ENCODE measurements at regions not wholly inside any gene's neighbourhood (a gene's known extent, or its start where the extent isn't known, plus 50 kb on each side); places are given as distances from the start of the nearest gene placed in this dataset.

DNA sequence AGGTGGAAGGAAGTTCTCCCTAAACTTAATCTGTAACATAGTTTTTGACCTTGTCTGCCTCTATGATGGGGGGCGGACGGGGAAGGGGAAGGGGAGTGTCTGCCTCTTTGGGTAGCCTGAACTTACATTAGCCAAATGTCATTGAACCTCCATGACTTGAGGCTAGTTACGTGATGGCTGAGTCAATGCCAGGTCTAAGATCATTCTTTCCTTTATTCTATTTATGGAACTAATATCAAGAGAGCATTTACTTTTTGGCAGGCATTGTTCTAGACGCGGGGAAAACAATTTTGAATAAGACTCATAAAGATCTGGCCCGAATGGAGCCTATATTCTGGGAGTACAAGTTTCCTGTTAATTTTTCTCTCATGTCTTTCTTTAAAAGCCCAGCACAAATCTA, 340.7 kb upstream of the C2CD4B start:
- peak overlapping the region; percentile 77; the same call in 1 of the 2 replicates for H3K27ac ChIP-seq
- TF ChIP-seq, protein P1, sequence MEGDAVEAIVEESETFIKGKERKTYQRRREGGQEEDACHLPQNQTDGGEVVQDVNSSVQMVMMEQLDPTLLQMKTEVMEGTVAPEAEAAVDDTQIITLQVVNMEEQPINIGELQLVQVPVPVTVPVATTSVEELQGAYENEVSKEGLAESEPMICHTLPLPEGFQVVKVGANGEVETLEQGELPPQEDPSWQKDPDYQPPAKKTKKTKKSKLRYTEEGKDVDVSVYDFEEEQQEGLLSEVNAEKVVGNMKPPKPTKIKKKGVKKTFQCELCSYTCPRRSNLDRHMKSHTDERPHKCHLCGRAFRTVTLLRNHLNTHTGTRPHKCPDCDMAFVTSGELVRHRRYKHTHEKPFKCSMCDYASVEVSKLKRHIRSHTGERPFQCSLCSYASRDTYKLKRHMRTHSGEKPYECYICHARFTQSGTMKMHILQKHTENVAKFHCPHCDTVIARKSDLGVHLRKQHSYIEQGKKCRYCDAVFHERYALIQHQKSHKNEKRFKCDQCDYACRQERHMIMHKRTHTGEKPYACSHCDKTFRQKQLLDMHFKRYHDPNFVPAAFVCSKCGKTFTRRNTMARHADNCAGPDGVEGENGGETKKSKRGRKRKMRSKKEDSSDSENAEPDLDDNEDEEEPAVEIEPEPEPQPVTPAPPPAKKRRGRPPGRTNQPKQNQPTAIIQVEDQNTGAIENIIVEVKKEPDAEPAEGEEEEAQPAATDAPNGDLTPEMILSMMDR (conservative IDR thresholded peaks at IDR 0.05): no peak

DNA sequence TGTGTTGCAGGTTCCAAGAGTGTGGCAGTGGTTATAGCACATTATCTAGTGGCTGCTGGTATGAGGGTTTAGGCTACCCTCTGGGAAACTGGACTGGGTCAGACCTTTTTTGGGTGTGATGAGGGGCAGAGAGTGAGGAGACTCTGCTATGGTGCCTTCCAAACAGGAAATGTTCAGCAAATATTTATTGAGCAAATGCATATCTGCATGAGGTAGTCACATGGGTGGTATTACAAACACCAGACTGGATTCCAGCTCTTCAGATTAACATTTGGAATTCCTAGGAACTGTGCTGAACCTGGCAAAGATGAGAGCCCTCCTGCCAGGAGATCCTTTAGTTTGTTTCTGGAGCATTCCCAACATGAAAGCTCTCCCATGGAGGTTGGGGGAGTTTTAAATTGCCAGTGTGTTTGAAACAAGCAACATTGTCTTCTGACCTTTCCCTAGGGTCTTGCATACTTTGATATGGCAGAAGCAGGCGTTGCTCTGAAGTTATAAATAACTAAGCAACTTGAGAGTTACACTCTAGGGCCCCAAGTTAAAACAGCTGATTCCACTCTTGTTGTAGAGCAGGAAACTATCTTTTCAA, 341.2 kb upstream of the C2CD4B start:
- TF ChIP-seq, protein P1 (conservative IDR thresholded peaks at IDR 0.05): no peak
- TF ChIP-seq ZFX (IDR thresholded peaks at IDR 0.05): no peak
- peak overlapping the region; percentile 77; the same call in 1 of the 2 replicates for H3K27ac ChIP-seq

DNA sequence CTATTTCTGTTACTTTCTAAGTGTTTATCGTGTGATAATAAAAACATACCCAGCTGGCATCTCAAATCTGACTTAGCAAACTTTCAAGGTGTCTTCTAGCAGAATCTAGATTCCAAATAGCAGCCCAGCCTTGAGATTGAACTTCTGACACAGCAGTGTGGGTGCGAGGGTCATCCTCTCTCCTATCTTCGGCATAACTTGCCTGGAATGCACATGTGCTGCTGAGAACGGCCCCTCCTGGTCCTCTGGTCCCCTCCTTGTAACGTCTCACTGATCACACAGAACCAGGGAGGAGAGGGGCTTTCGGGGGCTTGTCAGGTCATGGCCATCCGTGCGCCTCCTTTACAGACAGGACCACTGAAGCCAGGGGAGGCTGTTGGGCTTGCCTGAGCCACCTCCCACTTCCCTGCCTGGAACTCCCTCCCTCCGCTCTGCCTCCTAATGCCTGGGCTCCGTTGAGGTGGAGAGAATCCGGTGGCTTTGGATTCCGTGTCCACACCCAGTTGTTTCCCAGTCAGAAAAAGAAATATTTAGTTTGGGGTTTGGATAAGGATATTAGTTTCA, 344.4 kb upstream of the C2CD4B start:
- TF ChIP-seq, protein P1 (conservative IDR thresholded peaks at IDR 0.05): no peak
- no peak for TF ChIP-seq ZFX (IDR thresholded peaks at IDR 0.05)

DNA sequence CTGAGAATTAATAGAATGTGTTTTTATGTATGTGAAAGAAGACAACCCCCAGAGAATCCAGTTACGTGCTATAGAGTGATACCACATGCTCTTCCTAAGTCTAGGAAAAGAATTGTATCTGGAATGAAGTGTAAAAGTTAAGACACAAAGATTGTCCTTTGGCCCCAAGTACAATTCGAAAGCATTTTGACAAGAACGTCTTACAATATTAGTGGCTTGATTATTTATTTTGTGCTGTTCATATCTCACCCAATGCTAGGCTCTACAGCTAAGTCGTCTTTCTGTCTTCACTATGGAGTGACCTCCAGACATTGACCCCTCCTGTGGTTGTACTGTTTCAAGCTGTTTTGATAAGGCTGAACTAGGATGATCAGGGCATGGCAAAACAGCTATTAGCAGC, 345.7 kb upstream of the C2CD4B start:
- no peak overlapping the region for H3K27ac ChIP-seq
- TF ChIP-seq, protein P1 (conservative IDR thresholded peaks at IDR 0.05): no peak
- no peak for TF ChIP-seq ZFX (IDR thresholded peaks at IDR 0.05)

More for the DNA sequence above, 344.4 kb upstream of the C2CD4B start:
- H3K27ac ChIP-seq: no peak overlapping the region

DNA sequence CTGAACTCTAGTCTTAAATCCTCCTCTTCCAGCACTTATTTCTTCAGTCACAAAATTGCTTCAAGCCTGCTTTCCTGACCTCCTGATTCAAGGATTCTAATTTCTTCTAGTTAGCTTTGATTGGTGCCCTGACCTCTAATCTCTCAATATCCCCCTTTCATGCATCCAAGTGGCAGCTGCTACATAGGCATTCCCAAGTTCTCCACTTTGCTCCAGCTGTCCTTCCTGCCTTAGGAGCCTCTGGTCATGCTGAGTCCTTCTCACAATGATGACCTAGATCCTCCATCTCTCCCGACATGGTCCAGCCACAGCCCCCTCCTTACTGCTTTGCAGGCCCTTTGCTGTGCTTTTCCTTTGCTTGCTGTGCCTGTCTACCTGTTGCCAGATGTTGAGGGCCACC, 347.8 kb upstream of the C2CD4B start:
- TF ChIP-seq, protein P1 (conservative IDR thresholded peaks at IDR 0.05): no peak
- no peak for TF ChIP-seq ZFX (IDR thresholded peaks at IDR 0.05)
- peak overlapping the region; percentile 66 for H3K27ac ChIP-seq

DNA sequence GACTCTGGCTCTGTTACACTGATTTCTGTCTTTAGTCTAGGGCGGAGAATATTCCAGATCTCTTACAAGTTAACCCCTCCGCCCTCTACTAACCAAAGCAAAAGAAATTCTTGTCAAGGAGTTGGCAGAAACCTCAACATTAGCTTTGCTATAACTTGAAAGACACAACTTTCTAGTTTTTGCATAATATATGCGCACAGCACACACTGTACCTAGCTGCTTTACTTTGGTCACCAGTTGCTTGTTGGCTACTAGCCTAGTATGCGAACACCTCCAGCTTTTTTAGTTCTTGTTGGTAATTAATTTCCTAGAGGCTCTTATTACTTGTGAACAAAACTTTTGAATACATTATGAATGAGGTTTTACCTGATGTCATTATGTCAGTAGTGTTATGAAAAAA, 348.8 kb upstream of the C2CD4B start:
- peak overlapping the region; percentile 66; the same call in 1 of the 2 replicates for H3K27ac ChIP-seq

More for the DNA sequence above, 348.8 kb upstream of the C2CD4B start:
- TF ChIP-seq, protein P1 (conservative IDR thresholded peaks at IDR 0.05): no peak
- no peak for TF ChIP-seq ZFX (IDR thresholded peaks at IDR 0.05)
